MCF 10A (cell line): ENCODE measurements at regions not wholly inside any gene's neighbourhood (a gene's known extent, or its start where the extent isn't known, plus 50 kb on each side); places are given as distances from the start of the nearest gene placed in this dataset.
"Not testable (repeated sequence)": the region's sequence is repeated elsewhere in the genome, so short reads cannot be mapped to it uniquely, and the experiment has no call there.

Experiments
- BruUV-seq: library from RNA; stranded (reverse); fragments of 400-500 nt; replicated peaks from 2 replicates; lab custom pipeline; 2021; lab: Mats Ljungman, UMichigan
- CTCF ChIA-PET: fragments of 300-600 bp; sonication (Branson Sonifier 250); formaldehyde crosslinking; extraction: SDS; loops from one replicate; lab custom pipeline; 2021; ENCODE audit warnings: antibody characterized with exemption, inconsistent platforms; lab: Yijun Ruan, JAX
- POLR2A ChIA-PET: fragments of 300-600, 350-650 bp; sonication (Branson Sonifier 250); formaldehyde crosslinking; extraction: SDS; loops from one replicate; lab custom pipeline; 2020; ENCODE audit warnings: antibody characterized with exemption, inconsistent platforms; lab: Yijun Ruan, JAX
- DNase-seq: peaks from one replicate; pipeline ENCODE4 v3.0.0-alpha.2; 2018; ENCODE audit not compliant: unreplicated experiment
- H3K27ac Mint-ChIP-seq: one replicate; pipeline ENCODE4 v1.8.0; 2022; ENCODE audit warnings: mild to moderate bottlenecking, low read depth, mixed read lengths; ENCODE audit not compliant: unreplicated experiment
- H3K27me3 Mint-ChIP-seq: one replicate; pipeline ENCODE4 v1.8.0; 2022; ENCODE audit warnings: mixed read lengths; ENCODE audit not compliant: insufficient read depth, unreplicated experiment
- H3K36me3 Mint-ChIP-seq: one replicate; pipeline ENCODE4 v1.8.0; 2022; ENCODE audit warnings: mild to moderate bottlenecking, moderate library complexity, mixed read lengths; ENCODE audit not compliant: insufficient read depth, unreplicated experiment
- H3K4me1 Mint-ChIP-seq: one replicate; pipeline ENCODE4 v1.8.0; 2022; ENCODE audit warnings: mixed read lengths; ENCODE audit not compliant: insufficient read depth, unreplicated experiment
- H3K4me3 Mint-ChIP-seq: one replicate; pipeline ENCODE4 v1.8.0; 2022; ENCODE audit warnings: mild to moderate bottlenecking, moderate library complexity, mixed read lengths; ENCODE audit not compliant: unreplicated experiment
- H3K9me3 Mint-ChIP-seq: one replicate; pipeline ENCODE4 v1.8.0; 2022; ENCODE audit warnings: mixed read lengths; ENCODE audit not compliant: unreplicated experiment
- CTCF ChIP-seq: fragments of 200-600 bp; IDR thresholded peaks from one replicate; pipeline ENCODE4 v1.8.0; 2022; ENCODE audit warnings: antibody characterized with exemption, mild to moderate bottlenecking; ENCODE audit not compliant: unreplicated experiment
- intact Hi-C: fragments of 100-400 bp; cut with micrococcal nuclease; formaldehyde crosslinking; loops from 2 replicates; pipeline ENCODE4 v1.14.1; 2022

GRCh38 chr11:98307827-98308491, 712.8 kb upstream of the CNTN5 start:
- Mint-ChIP-seq H3K36me3 (no peaks in the 10 kb centered on the region), H3K4me1 (no peaks in the 10 kb centered on the region), H3K27me3 (peaks cover 54% of the 10 kb centered on the region), H3K4me3 (no peak overlapping the region), H3K9me3 (no peaks in the 10 kb centered on the region), H3K27ac (no peak overlapping the region)
- CTCF ChIA-PET, result no interaction called here
- no peak for TF ChIP-seq CTCF
- intact Hi-C loops, result no loop called here
- POLR2A ChIA-PET, result no interaction called here
- no peak for DNase-seq
- no TSS peak for BruUV-seq

GRCh38 chr11:98330306-98330705, 690.4 kb upstream of the CNTN5 start:
- H3K27me3 Mint-ChIP-seq, H3K4me3 Mint-ChIP-seq, DNase-seq, H3K36me3 Mint-ChIP-seq, POLR2A ChIA-PET, CTCF ChIA-PET, intact Hi-C loops, H3K4me1 Mint-ChIP-seq, H3K27ac Mint-ChIP-seq, BruUV-seq, H3K9me3 Mint-ChIP-seq: not testable (repeated sequence)

DNA sequence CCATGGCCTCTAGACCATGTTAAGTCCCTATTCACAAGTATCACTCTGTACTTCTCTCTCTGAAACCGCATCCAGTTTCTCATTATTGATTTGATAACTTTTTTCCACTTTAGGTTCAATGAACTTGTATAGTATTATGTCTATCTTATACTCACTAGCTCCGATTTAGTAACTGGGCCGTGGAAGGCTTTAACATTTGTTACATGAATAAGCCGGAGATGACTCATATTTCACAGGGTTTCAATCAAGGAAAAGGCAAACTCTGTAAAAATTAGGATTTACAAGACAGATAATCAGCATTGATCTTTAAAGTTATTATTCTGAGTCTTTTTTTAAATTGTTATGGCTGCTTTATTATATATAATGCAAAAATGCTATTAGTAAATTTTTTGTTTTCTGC, 662.2 kb upstream of the CNTN5 start:
- intact Hi-C loops, result no loop called here
- Mint-ChIP-seq H3K9me3 (no peaks in the 10 kb centered on the region), H3K27ac (no peak overlapping the region), H3K4me1 (no peaks in the 10 kb centered on the region), H3K27me3 (peaks cover 63% of the 10 kb centered on the region), H3K36me3 (no peaks in the 10 kb centered on the region), H3K4me3 (no peak overlapping the region)
- no peak for TF ChIP-seq CTCF
- DNase-seq, result peak; percentile 4
- ChIA-PET POLR2A (no interaction called here), CTCF (interaction anchor here (1.6 kb wide), 1 partner anchor 19 kb away, joined by 3 read pairs; no protein-coding TSS in a partner anchor)
- BruUV-seq, result no TSS peak

- intact Hi-C loops, result no loop called here
- no peaks in the 10 kb centered on the region for H3K36me3 Mint-ChIP-seq
Observed at GRCh38 chr11:98365190-98365589, 655.6 kb upstream of the CNTN5 start.

More at GRCh38 chr11:98365190-98365589, 655.6 kb upstream of the CNTN5 start:
- Mint-ChIP-seq H3K27ac (no peak overlapping the region), H3K9me3 (no peaks in the 10 kb centered on the region), H3K27me3 (peaks cover 57% of the 10 kb centered on the region), H3K4me3 (no peak overlapping the region), H3K4me1 (no peaks in the 10 kb centered on the region)
- no TSS peak for BruUV-seq
- no peak for TF ChIP-seq CTCF
- ChIA-PET CTCF (interaction anchor here (0.7 kb wide), 1 partner anchor 911 kb away, joined by 3 read pairs; no protein-coding TSS in a partner anchor), POLR2A (no interaction called here)
- DNase-seq, result no peak
